ENCODE measurements at regions not wholly inside any gene's neighbourhood (a gene's known extent, or its start where the extent isn't known, plus 50 kb on each side); places are given as distances from the start of the nearest gene placed in this dataset.

- ChIA-PET CTCF (ENCODE audit: low intra/inter-chr PET ratio, low total read pairs) (no interaction called here), POLR2A (no interaction called here)
- TF ChIP-seq MAFF (IDR thresholded peaks at IDR 0.05; ENCODE audit: low read depth, low read length) = peak; percentile 46; the same call in 1 of the 2 replicates
- TF ChIP-seq MAFK (conservative IDR thresholded peaks at IDR 0.05 in 1 of 2, IDR thresholded peaks at IDR 0.05 in 1 of 2; ENCODE audit: low read length in 2 of 2) = peak; percentile 46 to 85; a peak in 3 of 4 replicates
- no peak for TF ChIP-seq POLR2A (IDR thresholded peaks at IDR 0.05; ENCODE audit: insufficient read depth in 1 of 2, low read depth in 2 of 2, low read length in 2 of 2)
- no peaks in the 10 kb centered on the region for H3K79me2 ChIP-seq (ENCODE audit: insufficient read depth, low read length)
- intact Hi-C loops (cut with micrococcal nuclease; ENCODE audit: unreplicated experiment) (no loop called here), in situ Hi-C loops (cut with HindIII; ENCODE audit: extremely low pct_ligation_motif_present, low pct_unique_long_range_greater_than_20kb) (no loop called here)
- no peaks in the 10 kb centered on the region for H3K4me1 ChIP-seq (ENCODE audit: insufficient read depth, low read length)
- H4K20me1 ChIP-seq (ENCODE audit: insufficient read depth, low read length) = no peaks in the 10 kb centered on the region
- ATAC-seq = no peak
- BruUV-seq (replicated peaks) = no TSS peak
- DNase-seq (ENCODE audit: low spot score) = no peak
- H3K9me3 ChIP-seq (ENCODE audit: low read length) = peaks cover 85% of the 10 kb centered on the region
- H3K27ac ChIP-seq (ENCODE audit: extremely low read length, insufficient read depth, low read length) = no peak overlapping the region
- H3K36me3 ChIP-seq (replicated peaks in 1 of 2; ENCODE audit: control insufficient read depth in 1 of 2, insufficient read depth in 2 of 2, low read length in 2 of 2) = no peaks in the 10 kb centered on the region
- H2AFZ ChIP-seq (ENCODE audit: low read length) = no peak overlapping the region
- FAIRE-seq = no peak
- no peak overlapping the region for H3K9ac ChIP-seq (ENCODE audit: insufficient read depth, low read depth, low read length)
- H3K4me3 ChIP-seq (replicated peaks in 1 of 3; ENCODE audit: insufficient read depth in 1 of 3, low read depth in 2 of 3, low read length in 3 of 3) = no peak overlapping the region
- H3K27me3 ChIP-seq (ENCODE audit: control insufficient read depth in 1 of 2, insufficient read depth in 2 of 2, low read length in 2 of 2) = no peaks in the 10 kb centered on the region
- H3K4me2 ChIP-seq (ENCODE audit: low read depth, low read length) = no peak overlapping the region
These were observed 1393.3 kb downstream of the MAT2B start for GRCh38 chr5:164898705-164899104.

DNA sequence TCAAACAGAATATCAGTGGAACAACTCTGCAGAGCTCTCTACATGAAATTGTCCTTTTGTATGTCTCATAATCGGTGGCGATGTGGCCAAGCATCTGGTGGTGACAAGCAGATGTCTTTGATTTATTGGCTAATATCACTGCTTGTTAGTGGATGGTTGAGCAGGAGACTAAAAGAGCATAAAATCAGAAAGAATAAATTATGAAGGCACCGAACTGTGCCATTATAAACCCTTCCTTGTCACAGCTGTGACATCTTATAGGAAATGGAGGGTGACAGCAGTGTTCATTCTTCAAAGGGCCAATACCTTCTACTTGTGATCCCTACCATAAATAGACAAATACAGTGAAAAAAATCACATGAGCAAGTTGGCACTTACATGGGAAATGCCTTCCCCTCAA lies 1404.3 kb downstream of the MAT2B start:
- no peaks in the 10 kb centered on the region for H3K27me3 ChIP-seq (ENCODE audit: control insufficient read depth in 1 of 2, insufficient read depth in 2 of 2, low read length in 2 of 2)
- ChIA-PET CTCF (ENCODE audit: low intra/inter-chr PET ratio, low total read pairs) (no interaction called here), POLR2A (no interaction called here)
- in situ Hi-C loops (cut with HindIII; ENCODE audit: extremely low pct_ligation_motif_present, low pct_unique_long_range_greater_than_20kb) = no loop called here
- H2AFZ ChIP-seq (ENCODE audit: low read length) = no peak overlapping the region
- BruUV-seq (replicated peaks) = no TSS peak
- no peaks in the 10 kb centered on the region for H3K36me3 ChIP-seq (replicated peaks in 1 of 2; ENCODE audit: control insufficient read depth in 1 of 2, insufficient read depth in 2 of 2, low read length in 2 of 2)
- H3K27ac ChIP-seq (ENCODE audit: extremely low read length, insufficient read depth, low read length) = no peak overlapping the region
- no peak overlapping the region for H3K4me3 ChIP-seq (replicated peaks in 1 of 3; ENCODE audit: insufficient read depth in 1 of 3, low read depth in 2 of 3, low read length in 3 of 3)
- H3K79me2 ChIP-seq (ENCODE audit: insufficient read depth, low read length) = no peaks in the 10 kb centered on the region
- H3K4me2 ChIP-seq (ENCODE audit: low read depth, low read length) = no peak overlapping the region
- WGBS (ENCODE audit: low lambda C conversion rate) = 39% methylated on average over 3 of the region's 3 CpGs
- H4K20me1 ChIP-seq (ENCODE audit: insufficient read depth, low read length) = no peaks in the 10 kb centered on the region
- ATAC-seq = no peak
- no peaks in the 10 kb centered on the region for H3K4me1 ChIP-seq (ENCODE audit: insufficient read depth, low read length)
- no peak for DNase-seq (ENCODE audit: low spot score)
- H3K9ac ChIP-seq (ENCODE audit: insufficient read depth, low read depth, low read length) = no peak overlapping the region
- intact Hi-C loops (cut with micrococcal nuclease; ENCODE audit: unreplicated experiment) = no loop called here
- peaks cover 82% of the 10 kb centered on the region for H3K9me3 ChIP-seq (ENCODE audit: low read length)
- FAIRE-seq = no peak
- TF ChIP-seq ESRRA (CRISPR knock-in tag; IDR thresholded peaks at IDR 0.05; ENCODE audit: low read depth) (no peak), ZNF276 (CRISPR knock-in tag; IDR thresholded peaks at IDR 0.05; ENCODE audit: low read depth) (no peak), CAMTA2 (CRISPR knock-in tag; IDR thresholded peaks at IDR 0.05; ENCODE audit: borderline replicate concordance) (no peak), ERF (CRISPR knock-in tag; IDR thresholded peaks at IDR 0.05) (no peak), ZNF503 (CRISPR knock-in tag; IDR thresholded peaks at IDR 0.05) (no peak), GFI1 (CRISPR knock-in tag; IDR thresholded peaks at IDR 0.05; ENCODE audit: borderline replicate concordance) (no peak), MEF2D (CRISPR knock-in tag; IDR thresholded peaks at IDR 0.05) (no peak), MAZ (IDR thresholded peaks at IDR 0.05; ENCODE audit: borderline replicate concordance, low read depth, low read length) (no peak), MAZ (CRISPR knock-in tag; IDR thresholded peaks at IDR 0.05; ENCODE audit: low read depth) (no peak)
- TF ChIP-seq, protein P1, sequence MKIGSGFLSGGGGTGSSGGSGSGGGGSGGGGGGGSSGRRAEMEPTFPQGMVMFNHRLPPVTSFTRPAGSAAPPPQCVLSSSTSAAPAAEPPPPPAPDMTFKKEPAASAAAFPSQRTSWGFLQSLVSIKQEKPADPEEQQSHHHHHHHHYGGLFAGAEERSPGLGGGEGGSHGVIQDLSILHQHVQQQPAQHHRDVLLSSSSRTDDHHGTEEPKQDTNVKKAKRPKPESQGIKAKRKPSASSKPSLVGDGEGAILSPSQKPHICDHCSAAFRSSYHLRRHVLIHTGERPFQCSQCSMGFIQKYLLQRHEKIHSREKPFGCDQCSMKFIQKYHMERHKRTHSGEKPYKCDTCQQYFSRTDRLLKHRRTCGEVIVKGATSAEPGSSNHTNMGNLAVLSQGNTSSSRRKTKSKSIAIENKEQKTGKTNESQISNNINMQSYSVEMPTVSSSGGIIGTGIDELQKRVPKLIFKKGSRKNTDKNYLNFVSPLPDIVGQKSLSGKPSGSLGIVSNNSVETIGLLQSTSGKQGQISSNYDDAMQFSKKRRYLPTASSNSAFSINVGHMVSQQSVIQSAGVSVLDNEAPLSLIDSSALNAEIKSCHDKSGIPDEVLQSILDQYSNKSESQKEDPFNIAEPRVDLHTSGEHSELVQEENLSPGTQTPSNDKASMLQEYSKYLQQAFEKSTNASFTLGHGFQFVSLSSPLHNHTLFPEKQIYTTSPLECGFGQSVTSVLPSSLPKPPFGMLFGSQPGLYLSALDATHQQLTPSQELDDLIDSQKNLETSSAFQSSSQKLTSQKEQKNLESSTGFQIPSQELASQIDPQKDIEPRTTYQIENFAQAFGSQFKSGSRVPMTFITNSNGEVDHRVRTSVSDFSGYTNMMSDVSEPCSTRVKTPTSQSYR (CRISPR knock-in tag; IDR thresholded peaks at IDR 0.05; ENCODE audit: borderline replicate concordance) = no peak
